ENCODE measurements at regions not wholly inside any gene's neighbourhood (a gene's known extent, or its start where the extent isn't known, plus 50 kb on each side); places are given as distances from the start of the nearest gene placed in this dataset.

DNA sequence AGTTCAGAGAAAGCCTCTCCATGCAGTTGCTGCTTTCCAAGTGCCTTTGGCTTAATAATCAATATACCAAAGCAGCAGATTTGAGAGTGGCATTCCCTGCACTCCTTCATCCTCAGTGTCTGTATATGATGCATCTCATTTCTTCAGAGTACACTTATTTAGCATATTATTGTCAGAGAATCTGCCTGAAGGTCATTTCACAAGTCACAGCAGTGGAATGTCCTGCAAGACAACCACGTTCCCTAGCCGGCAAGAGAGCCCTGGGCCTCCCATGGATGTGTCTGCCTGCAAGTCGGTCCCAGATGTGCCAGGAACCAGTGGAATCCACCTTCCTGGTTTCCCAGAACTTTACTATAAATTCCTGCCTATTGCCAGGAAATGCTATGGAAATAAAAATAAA lies 289.4 kb upstream of the IGFBP3 start:
- TF ChIP-seq SIN3A (IDR thresholded peaks at IDR 0.05; ENCODE audit: borderline replicate concordance, insufficient read depth, low read length) = no peak
- TF ChIP-seq FOXP2 (optimal IDR thresholded peaks at IDR 0.05; ENCODE audit: borderline replicate concordance, extremely low read depth, extremely low read length, insufficient read depth) = no peak
- no peak for TF ChIP-seq POLR2AphosphoS5 (IDR thresholded peaks at IDR 0.05; ENCODE audit: low read depth, low read length)
- no peak for TF ChIP-seq TAF1 (IDR thresholded peaks at IDR 0.05; ENCODE audit: borderline replicate concordance, insufficient read depth, low read length)
- TF ChIP-seq REST (IDR thresholded peaks at IDR 0.05; ENCODE audit: insufficient read depth in 1 of 2, low read depth in 2 of 2, low read length in 2 of 2) = no peak

GRCh38 chr7:46209611-46210388 lies 288.7 kb upstream of the IGFBP3 start:
- TF ChIP-seq FOXP2 (optimal IDR thresholded peaks at IDR 0.05; ENCODE audit: borderline replicate concordance, extremely low read depth, extremely low read length, insufficient read depth) (no peak), REST (IDR thresholded peaks at IDR 0.05; ENCODE audit: insufficient read depth in 1 of 2, low read depth in 2 of 2, low read length in 2 of 2) (no peak)

- TF ChIP-seq FOXP2 (optimal IDR thresholded peaks at IDR 0.05; ENCODE audit: borderline replicate concordance, extremely low read depth, extremely low read length, insufficient read depth) (no peak), TAF1 (IDR thresholded peaks at IDR 0.05; ENCODE audit: borderline replicate concordance, insufficient read depth, low read length) (no peak), SIN3A (IDR thresholded peaks at IDR 0.05; ENCODE audit: borderline replicate concordance, insufficient read depth, low read length) (no peak), POLR2AphosphoS5 (IDR thresholded peaks at IDR 0.05; ENCODE audit: low read depth, low read length) (no peak), REST (IDR thresholded peaks at IDR 0.05; ENCODE audit: insufficient read depth in 1 of 2, low read depth in 2 of 2, low read length in 2 of 2) (no peak)
Observed at GRCh38 chr7:46208635-46209525, 287.8 kb upstream of the IGFBP3 start.

GRCh38 chr7:46207931-46208634 lies 287.0 kb upstream of the IGFBP3 start:
- TF ChIP-seq TAF1 (IDR thresholded peaks at IDR 0.05; ENCODE audit: borderline replicate concordance, insufficient read depth, low read length) = no peak
- no peak for TF ChIP-seq FOXP2 (optimal IDR thresholded peaks at IDR 0.05; ENCODE audit: borderline replicate concordance, extremely low read depth, extremely low read length, insufficient read depth)
- no peak for TF ChIP-seq SIN3A (IDR thresholded peaks at IDR 0.05; ENCODE audit: borderline replicate concordance, insufficient read depth, low read length)
- no peak for TF ChIP-seq REST (IDR thresholded peaks at IDR 0.05; ENCODE audit: insufficient read depth in 1 of 2, low read depth in 2 of 2, low read length in 2 of 2)
- TF ChIP-seq POLR2AphosphoS5 (IDR thresholded peaks at IDR 0.05; ENCODE audit: low read depth, low read length) = no peak
